Right hindlimb (tissue), 1 donor: ENCODE measurements at regions not wholly inside any gene's neighbourhood (a gene's known extent, or its start where the extent isn't known, plus 50 kb on each side); places are given as distances from the start of the nearest gene placed in this dataset.

Experiments used
- DNase-seq: peaks from one replicate; pipeline ENCODE4 v3.0.0-alpha.2; 2018

DNA sequence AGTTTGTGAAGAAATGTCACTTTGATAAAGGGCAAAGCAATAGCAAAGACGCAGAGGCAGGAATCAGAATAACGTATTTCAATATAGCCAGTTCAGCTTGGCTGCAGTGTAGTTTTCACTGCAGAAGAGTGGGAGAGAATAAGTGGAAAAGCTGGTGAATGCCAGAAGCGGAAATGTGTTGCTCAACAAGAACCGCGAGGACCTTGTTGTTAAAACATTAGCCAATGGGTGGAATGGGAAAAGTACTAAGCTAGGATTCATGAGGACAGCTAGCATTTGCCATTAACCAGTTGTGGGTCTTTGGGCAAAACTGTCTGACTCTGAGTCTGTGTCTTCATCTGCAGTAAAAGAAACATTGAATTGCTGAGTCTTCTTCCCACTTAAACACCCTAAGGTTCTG, 292.9 kb upstream of the GRIP1 start:
- no peak for DNase-seq

DNA sequence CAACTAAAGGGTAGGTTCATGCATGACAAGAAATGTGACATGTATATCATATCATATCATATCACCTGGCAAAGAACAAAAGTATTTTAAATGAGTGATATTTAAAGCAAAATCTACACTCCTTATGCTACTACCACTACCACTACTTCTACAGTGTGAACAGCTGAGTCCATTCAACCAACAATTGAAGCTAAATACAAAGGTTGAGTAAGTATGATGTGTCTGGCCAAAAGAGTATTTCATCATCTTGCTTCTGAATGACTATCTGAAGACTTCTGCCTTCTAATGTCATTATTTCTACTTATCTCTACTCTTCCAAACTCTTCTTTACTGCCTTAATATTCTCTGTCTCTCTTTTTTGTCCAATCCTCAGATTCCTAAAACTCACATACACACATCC, 292.6 kb upstream of the CAND1 start:
- DNase-seq, result no peak

DNA sequence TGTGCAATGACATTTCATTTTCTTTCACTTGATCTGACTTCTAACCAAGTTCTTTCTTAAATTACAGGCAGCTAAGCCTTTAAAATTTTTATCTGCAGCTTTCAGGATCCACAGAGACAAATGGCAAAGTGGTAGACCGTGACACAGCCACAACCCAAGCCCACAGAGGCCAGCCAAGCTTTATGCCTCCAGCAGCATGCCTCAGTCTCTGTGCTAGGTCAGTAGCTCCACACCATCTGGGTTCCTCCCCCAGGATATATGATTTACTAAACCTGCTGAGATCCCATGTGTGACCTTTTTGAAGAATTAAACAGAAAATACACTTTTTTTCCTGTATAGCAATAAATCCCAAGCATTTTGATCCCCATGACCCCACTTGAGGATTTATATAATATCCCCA, 290.4 kb upstream of the CAND1 start:
- DNase-seq, result no peak

DNA sequence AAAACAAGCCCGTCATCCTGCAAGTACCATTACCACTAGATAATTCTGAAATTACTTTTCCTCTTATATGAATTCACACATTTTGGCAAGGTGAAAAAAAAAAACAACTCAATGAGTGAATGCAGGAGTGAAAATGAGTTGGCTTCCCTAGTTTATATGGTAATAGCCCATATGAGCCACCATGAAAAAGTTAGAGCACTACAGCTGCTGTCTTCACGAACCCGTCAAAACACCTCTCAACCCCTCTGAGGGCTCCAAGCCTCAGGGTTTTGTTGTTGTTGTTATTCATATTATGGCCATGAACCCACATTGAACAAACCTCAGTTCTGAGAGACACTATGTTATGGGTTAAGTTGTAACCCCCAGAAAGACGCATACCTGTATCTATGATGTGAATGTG, 289.9 kb upstream of the CAND1 start:
- DNase-seq, result no peak

DNA sequence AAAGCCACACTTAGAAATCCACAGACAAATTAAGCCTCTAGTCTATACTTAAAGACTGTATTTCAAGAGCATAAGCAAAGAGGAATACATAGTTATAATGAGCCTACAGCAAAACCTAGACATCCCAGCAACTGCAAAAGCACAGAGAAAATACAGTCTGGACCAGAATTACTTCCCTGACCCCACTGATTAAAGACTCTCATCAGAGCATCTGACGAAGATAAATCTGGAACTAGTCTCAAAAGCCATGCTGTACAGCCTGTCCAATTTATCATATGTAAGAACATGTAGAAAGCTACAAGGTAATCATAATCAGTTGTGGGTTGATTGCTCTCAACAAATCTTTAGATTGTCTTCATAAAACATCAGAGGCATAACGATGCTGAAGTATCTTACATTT, 285.1 kb upstream of the CAND1 start:
- DNase-seq, result no peak

DNA sequence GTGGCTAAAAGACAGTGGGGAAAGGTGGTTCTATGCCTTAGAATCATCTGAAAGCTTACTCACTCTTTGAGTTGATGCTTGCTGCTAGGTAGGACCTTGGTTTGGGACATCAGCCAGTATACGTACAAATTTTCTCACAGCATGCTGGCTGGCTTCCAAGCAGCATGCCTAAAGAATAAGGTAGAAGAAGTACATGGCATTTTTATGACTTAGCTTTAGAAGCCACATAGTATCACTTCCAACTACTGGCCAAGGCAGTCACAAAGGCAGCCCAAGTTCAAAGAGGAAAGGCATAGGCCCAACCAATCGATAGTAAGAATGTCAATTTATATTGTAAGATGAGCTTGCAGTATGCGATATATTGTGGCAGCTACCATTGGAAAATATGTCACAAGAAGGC, 284.2 kb upstream of the CAND1 start:
- DNase-seq, result no peak

DNA sequence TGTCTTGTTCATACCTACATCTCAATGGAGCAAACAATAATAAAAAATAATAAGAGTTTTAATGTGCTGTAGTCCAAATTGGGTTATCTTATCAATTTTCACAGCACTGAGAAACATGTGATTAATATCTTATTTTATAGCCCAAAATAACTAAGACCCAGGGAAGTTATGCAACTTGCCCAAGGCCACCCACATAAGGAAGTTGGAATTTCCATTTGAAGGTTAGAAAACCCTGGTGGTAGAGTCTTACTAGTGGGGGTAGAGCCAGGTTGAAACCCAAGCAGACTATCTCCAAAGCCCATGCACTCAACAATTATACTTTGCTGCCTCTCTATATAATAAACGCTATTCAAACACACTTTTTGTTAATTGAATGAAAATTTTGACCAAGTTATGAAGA, 270.0 kb upstream of the CAND1 start:
- DNase-seq, result no peak

DNA sequence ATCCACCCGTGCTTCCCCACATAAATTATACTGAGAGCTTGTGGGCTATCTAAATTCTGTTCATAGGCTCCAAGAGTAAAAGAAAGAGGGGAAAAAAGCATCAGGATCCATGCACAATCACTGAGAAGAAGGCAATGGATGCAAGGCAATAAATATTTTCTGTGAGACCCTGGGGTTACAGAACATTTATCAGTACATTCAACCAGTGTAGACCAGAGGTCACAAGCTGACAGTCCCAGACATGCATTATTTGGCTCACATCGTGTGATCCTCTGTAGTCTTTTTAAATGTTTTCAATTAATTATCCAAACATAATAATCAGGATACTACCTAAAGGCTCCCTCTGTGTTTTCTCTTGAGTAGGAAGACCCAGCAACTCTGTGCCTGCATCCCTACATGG, 267.9 kb upstream of the CAND1 start:
- no peak for DNase-seq

DNA sequence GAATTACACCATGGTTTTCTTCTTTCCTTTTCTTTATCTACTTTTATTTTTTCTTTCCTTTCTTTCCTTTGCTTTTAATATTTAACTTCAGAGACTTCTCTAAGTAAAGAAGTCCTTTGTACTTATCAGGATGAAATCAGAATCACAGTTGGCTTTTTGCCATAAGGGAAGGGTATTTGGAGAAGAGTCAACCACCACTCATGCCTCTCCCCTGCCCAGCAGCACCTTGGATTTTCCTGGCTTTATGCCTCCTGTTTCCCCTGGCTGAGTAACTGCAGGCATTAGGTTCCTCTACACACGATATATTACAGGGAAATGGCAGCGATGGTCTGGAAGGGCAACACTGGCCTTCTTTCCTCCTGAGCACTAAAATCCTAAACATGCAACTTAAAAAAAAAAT, 266.4 kb upstream of the CAND1 start:
- no peak for DNase-seq

DNA sequence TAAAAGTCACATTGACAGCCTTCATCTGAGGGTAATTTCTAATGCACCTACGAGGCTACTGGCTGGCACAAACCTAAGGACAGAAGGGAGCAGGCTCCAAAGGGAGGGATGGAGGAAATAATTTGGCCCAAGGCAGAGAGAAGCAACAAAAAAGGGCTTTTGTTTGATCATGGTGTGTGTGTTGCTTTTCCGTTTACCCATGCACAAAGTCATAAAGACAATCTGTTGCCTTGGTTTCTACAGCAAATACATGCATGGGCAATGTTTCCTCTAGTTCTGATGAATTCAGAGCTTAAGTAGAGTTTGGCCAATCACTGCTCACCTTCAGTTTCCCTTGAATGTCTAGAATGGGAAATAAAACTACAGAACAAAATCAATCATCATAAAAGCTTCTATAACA, 262.5 kb upstream of the CAND1 start:
- DNase-seq, result no peak

DNA sequence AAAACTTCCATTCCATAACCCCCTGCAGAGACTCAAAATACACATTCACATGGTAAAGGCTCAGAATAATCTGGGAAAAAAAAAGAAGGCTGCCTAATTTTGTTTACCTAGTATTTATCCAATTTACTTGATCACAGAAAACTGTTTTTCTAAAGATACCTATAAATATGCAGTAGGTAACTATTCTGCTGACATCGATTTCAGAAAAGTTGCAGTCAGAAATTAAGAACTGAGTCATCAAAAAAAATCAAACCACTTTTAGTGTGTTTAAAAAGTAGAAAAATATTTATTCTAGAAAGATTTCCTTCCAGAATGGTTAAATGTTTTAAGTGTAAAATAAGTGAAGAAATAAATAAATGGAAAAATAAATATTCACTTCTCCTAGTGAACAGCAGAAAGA, 254.5 kb upstream of the CAND1 start:
- no peak for DNase-seq

DNA sequence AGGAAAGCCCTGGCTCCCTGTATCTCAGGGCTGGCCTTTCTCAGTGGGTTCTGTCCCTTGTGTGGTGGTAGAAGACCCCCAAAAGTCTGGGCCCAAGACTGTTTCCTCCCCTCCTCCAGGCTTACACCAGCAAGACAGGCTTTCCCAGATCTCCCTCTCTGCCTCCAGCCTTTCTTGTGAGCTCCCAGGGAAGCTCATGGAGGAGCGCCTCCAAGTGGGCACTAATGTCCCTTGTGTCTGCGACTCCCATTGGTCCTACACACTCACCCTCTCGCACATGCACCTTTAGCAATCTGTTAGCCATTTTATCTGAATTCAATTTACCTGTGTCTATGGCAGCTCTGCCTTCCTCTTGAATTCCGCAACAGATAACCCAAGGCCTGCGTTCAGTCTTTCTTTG, 251.1 kb upstream of the CAND1 start:
- DNase-seq, result no peak

DNA sequence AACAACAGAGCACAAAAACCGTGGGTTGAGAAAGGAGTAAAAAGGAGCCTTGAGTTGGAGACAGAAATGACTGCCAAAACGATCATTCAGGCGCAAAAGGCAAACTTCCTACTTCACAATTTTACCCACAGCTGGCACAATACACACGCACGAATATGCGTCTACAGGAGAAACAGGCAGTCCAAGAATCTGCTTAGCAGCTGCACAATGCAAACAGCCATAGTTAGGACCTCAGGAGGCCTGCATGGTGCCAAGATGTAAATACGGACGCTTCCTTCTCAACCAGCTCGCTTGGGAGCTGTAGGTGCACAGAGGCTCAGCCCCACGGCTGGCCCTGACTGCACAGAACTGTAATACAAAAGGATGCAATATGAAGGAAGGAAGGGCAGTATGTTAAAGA, 250.1 kb upstream of the CAND1 start:
- no peak for DNase-seq

DNA sequence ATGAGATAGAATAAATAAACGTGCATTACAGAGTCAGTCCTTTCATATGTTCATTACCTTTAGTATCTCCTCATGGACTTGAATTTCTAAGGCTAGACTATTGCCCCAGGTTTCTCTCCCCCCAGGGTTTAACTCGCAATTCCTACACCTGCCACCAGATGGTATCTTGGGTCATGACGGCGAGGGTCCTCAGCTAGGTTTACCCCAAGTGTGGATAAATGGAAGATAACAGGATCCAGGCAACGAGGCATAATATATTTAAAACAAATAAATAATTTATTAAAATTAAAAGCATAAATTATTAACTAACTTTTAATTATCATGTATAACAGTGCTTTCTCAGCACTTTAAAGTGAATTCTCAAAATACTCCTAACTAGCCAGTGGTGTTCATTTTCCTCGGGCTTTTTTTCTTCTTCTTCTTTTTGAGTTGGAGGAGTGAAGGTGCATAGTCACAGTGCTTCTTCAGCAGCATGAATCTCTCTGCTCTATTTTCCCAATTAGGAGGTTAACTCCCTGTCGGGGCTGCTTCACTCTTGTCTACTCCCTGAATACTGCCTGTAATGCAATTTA, 243.5 kb upstream of the CAND1 start:
- no peak for DNase-seq

DNA sequence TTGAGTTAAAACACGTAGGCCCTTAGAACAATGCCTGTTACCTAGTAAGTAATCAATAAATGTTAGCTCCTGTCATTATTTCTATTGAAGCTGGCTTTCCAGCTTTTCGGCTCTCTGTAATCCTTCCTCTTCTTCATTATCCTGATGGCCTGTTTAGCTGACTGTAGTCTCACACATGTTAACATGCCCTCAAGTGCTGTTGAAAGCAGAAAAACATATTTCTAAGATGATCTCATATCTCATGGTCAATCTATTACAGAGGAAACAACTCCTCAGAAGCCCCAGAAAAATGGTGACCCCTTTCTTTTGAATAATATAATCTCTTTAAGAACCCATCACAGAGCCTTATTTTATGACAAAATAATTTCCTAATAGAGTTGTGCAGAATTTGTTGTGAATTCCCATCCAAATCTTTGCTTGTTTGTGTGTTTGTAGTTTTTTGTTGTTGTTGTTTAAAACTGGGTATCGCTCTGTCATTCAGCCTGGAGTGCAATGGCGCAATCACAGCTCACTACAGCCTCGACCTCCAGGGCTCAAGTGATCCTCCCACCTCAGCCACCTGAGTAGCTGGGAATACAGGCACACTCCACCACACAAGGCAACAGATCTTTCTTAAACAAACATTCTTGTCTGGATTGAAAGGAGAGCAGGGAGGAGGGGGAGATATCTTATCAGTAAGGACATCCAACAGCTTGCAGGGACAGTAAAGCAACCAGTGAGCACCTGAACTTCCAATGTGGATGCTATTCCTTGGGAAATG, 242.5 kb upstream of the CAND1 start:
- no peak for DNase-seq

DNA sequence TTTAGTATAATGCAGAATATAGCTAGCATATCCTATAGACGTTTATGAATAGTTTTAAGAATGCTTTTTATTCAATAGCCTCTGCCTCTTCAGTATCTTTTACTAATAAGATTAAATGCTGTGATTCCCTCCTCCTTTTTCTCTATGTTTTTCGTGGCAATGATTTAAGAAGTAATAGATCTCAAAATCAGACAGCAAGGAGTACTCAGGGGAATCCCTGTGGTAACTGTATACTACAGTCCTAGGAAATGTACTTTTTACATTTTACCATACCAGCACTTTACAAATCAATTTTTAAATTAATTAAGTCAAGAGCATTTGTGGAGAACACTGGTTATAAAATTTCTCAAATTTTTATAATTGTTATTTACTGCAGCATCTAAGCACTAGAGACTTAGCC, 240.6 kb upstream of the CAND1 start:
- DNase-seq, result no peak

DNA sequence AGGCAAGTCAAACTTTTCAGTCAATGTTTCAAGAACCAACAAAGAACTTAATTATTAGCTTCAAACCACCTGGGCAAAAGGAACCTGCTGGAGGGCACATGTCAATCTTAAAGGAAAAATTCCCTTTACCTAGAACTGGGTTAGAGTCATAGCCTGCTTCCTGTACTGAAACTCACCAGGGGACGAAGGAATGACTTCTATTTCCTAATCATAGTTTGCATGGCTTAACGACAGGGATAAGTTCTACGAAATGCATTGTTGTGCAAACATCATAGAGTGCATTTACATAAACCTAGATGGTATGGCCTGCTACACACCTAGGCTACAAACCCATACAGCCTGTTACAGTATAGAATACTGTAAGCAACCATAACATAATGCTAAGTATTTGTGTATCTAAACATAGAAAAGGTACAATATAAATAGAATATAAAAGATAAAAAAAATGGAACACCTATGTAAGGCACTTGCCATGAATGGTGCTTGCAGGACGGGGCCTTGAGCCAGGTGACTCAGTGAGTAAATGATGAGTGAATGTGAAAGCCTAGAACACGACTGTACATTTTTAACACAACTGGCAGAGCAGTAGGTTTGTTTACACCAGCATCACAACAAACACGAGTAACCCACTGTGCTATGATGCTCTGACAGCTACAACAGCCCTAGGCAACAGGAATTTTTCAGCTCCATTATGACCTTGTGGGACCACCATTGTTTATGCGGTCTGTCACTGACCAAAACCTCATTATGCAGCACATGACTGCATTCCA, 234.9 kb upstream of the CAND1 start:
- DNase-seq, result no peak

DNA sequence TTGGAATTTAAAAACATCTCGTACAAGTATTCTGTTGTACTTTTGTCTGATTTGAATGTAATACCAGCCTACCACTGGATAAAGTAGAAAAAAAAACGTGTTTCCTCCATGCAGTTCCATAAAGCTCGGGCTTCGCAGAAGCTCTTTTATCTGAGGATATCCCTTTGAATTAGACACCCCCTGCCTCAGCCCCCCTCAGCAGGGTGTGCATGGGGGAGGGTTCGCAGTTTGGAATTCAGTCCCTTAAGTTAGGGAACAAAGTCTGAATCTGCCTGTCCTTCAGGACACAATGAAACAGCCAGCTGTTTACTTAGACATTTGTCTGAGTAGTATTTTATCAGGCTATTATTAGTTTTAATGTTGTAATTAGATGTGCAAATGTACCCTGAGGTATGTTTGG, 234.0 kb upstream of the CAND1 start:
- no peak for DNase-seq

DNA sequence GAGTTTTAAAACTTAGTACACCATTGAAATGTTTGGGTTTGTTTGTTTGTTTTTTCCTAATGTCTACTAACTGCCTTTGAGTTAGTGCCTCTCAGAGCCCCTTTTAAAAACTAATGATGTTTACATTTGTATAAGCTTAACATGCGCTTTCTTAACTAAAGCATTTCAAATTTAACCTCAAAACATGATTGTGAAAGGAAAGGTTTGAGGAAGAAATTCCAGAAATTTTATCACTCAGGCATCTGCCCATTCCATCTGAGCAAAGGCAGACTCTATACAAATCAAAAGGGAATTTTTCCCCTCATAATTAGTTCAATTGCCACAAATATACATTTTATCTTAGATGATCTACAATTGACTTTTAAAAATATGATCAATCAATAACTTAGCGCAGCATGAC, 230.7 kb upstream of the CAND1 start:
- no peak for DNase-seq

DNA sequence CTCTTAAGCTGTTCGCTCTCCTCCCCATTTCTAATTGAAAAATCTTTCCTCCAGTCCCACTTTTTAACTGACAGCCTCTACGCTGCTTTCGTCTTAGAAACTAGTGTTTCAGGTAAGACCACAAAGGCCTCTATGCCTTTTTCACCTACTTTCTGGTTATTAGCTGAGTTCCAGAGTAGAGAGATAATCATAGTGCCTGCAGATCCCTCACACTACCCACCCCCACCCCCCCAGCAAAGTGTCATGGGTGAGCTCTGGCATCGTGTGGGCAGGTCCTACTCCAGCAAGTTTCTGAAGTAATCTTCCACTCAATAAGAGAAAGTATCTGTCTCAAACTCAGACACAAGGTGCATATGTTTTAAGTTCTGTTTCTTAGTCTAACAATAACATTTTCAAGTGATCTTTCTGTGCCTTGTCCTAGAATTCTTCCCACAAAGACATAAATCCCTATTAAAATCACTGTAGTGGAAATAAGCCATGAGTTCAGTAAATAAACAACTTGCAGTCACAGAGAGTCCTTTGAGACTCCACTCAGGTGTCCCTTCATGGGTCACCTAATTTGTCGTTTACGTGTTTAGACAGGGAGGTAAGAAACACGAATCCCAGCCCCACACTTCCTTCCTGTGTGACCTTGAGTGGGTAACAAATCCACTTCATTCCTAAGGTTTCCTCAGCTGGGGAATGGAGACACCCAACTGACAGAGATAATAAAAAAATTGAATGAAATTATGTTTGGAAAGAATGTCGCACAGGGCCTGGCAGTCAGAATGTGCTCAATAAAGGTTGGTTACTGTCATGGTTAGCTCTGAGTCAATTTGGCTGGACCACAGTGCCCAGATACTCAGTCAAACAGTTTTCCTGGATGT, 228.9 kb upstream of the CAND1 start:
- no peak for DNase-seq

DNA sequence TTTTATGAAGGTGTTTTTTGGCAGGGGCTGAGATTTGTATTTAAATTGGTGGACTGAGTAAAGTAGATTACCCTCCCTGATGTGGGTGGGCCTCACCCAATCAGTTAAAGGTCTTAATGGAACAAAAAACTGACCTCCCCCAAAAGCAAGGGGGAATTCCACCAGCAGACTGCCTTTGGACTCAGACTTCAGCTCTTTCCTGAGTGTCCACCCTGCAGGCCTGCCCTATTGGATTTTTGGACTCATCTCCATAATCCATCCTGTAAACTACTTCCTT, 228.4 kb upstream of the CAND1 start:
- DNase-seq, result no peak

DNA sequence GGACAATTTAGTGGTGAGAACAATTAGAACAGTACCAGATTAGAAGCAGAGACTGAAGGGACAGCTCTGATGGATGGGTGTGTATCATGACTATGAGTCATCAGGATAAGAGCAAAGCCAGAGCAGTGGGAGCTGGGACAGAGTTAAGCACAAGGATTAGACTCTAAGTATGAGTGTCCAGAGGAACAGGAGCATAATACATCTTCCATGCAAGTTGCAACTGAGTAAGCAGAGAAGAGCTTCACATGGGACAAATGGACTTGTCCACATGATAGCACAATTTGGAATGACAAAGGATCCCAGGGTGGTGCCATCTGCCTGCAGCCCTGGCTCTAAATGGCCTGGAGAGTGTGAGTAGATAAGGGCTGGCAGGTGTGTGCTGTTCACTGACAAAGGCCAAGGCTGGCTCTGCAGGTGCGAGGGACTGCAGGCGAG, 226.4 kb upstream of the CAND1 start:
- no peak for DNase-seq

DNA sequence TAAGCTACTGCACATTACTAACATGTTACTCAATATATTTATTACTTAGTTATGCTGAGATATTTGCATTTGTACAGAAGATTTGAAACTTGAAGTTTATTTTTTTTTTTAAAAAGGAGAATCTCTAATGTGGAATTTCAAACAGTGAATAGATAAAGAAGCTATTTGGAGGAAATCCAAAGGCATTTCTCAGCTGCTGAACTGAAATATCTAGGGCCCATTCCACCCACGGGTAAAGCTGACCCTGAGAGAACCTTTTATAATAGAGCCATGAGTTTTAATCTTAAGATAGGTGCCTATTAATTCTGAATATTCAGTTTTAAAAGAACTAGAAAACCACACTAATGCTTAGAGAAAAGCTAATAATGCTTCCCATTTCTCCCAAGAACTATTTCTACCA, 225.4 kb upstream of the CAND1 start:
- no peak for DNase-seq

DNA sequence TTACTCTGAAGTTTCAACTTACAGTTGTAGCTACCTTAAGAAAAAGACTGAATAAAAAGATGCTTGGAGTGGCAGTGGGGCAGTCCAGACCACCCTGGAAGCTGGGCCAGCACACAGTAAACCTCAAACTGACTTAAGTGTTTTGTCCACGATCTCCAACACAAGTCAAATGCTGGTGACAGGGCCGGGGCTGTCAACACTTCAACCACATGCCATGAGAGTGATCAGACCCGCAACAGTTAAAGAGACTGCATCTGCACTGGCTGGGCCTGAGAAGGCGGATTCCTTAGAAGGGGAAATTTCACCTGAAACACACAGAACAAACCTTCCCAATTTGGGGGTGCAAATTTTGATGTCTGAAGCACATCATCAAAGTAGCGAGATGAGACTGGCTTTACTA, 223.5 kb upstream of the CAND1 start:
- no peak for DNase-seq
